Epidermal melanocyte (primary cell): ENCODE measurements at regions not wholly inside any gene's neighbourhood (a gene's known extent, or its start where the extent isn't known, plus 50 kb on each side); places are given as distances from the start of the nearest gene placed in this dataset.

ENCODE experiments used
- DNase-seq: peaks from one replicate; pipeline ENCODE4 v3.0.0; 2011; ENCODE audit warnings: low spot score; ENCODE audit not compliant: insufficient read length

DNA sequence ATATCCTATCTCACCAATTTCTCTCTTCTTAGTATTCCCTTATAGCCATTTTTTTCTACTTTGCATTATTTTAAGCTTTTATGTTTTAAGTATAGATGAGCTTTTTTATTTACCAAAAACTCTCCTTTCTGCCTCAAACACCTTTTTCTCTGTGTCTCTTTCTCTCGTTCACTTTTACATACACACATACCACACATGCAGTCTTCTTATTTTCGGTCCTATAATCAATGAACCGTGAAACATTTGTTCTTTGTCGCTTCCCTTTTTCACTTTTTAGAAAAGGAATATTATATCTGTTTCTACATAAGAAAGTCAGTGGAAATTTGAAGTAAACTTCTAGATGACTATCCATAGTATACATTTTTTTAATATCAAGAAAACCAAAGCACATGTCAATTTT is 183.2 kb downstream of the MRPL39 start:
- DNase-seq: no peak

DNA sequence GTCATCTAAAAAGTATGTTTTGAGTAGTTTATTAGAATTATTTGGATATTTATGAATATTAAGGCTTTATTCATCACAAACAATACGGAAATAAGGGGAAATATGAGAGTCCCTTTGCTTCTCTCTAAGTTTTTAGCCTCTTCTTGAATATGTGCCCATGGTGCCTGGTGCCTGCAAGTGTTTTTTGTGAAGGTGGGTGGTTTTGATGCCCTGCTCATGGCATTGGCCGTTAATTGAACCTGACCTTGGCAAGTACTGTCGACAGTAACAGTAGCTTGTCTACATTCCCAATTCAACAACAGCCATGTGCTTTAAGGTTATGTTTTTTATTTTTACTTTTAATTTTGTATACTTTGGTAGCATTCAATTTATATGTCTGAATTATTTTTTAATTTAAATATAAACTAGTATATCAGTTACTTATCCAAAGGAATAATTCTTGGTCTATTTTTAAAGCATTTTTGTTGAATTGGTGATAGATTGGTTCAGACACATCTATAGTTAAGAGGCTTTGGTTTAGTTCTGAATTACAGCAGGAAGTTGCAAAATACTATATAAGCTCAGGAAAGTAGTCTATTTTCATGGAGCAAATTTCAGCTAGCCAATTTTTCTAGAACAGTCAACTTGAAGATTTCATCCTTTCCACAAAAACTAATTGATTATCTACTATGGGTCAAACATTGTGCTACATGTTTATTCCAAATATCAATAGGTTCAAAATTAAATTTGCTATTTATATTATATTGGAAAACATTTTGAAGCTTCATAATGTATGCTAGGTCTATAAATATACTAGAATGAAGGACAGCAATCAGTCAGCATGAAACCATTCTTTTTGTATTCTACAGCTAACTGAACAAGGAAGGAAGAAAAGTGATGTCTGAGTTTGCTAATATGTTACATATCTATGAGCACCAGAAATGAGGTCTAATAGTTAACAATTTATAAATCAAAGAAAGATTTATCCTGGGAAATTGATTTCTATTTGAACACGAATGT is 184.4 kb downstream of the MRPL39 start:
- no peak for DNase-seq

DNA sequence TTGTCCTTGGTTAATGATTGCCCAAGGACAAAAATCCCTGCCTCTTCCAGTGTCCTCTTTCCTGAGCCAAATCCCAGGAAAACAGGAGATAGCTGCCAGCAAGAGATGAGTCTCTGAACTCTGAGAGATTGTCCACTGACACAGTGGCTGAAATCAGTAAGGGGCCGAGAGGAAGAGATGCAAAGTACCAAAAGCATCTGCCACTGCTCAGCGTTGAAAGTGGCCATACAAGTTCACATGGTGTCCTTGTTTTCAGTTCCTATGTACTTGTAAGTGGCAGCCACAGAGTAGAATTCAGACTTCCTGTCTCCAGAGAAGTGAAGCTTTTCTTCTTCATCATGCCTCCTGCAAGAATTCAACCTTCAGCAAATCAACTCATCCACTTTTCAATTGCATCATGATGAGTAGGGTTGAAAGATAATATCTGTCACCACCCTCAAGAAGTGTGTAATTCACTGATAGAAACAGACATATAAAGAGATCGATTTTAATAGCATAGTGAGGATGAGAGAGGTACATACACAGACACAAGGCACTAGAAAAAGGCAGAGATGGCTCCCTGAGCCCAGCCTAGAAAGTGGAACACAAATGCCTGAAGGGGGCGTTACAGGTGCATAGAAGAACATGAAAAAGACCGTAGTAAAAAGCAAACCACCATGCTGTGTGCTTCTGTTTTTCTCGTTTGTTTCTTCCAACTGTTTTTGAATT is 185.8 kb downstream of the MRPL39 start:
- DNase-seq: no peak

DNA sequence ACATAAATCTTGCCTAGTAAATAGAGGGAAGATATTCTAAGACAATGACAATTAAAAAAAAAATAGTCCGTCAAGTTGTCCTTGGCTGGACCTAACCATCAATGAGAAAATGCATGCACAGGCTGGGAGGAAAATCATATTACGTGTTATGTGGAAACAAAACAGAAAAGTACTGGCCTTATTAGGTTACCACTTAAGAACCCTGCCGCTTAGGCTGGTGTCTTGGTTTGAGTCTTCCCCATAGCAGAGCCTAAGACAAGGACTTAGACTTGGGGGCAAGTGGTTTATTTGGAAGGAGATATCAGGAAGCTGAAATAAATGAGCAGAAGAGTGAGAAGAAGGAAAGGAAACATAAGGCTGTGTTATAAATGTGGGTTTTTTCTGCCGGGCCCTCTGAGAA is 186.4 kb downstream of the MRPL39 start:
- DNase-seq: no peak

DNA sequence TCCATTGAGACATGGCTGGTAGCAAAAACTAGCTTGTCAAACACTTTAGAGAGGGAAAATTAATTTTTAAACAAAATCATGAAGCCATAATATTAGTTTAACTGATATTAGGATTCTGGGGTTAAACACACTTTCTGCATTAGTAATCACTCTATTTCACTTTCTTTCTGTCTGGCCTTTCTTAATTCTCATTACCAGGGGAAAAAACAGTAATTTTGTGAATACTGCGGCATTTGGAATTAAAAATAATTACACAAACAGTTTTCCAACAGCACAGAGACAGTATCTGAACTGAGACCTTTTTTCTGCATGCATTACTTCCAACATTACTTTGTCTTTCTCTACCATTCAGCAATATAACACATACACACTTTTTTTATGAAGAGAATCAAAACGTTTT is 190.6 kb downstream of the MRPL39 start:
- DNase-seq: no peak

DNA sequence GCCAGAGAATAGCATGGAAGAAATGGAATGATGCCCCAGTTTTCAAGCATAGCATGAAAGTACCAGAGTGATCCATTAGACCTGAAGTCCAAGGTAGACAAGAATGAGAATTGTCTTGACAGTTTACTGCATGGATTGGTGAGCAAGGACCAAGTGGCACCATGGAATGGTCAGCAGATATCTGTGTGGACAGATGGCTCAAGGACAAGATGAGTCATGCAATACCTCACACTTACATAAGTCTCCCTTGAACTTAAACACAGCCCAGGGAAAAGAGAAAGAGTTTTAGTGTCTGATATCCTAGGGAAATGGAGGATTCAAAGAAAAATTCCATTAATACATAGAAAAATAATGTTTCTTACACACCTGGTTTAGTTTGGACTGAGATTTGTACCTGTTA is 195.2 kb downstream of the MRPL39 start:
- DNase-seq: no peak

DNA sequence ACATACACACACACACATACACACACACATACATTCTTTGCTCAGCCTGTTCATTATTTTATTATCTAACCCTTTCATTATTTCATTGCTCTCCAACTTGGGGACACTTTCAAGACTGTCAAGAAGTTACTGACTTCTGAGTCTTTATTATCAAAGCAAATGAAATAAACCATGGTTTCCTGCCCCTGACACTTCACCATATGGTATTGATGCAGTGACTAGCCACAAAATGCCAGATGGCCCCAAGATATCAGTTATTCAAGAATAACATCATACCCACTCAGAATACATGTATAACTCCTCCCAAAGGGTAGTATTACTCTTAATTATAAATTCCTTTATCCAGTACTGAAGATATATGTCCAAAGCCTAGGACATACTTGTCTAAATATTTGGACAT is 197.3 kb downstream of the MRPL39 start:
- no peak for DNase-seq

DNA sequence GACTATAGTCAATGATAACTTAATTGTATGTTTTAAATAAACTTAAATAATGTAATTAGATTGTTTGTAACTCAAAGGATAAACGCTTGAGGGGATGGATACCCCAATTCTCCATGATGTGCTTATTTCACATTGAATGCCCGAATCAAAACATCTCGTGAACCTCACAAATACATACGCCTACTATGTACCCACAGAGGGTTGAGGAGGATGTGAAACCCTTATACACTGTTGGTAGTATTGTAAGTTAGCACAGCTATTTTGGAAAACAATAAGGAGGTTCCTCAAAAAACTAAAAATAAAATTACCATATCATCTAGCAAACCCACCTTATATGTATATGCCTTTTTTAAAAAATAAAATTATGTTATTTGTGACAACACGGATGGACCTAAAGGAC is 198.6 kb downstream of the MRPL39 start:
- no peak for DNase-seq

DNA sequence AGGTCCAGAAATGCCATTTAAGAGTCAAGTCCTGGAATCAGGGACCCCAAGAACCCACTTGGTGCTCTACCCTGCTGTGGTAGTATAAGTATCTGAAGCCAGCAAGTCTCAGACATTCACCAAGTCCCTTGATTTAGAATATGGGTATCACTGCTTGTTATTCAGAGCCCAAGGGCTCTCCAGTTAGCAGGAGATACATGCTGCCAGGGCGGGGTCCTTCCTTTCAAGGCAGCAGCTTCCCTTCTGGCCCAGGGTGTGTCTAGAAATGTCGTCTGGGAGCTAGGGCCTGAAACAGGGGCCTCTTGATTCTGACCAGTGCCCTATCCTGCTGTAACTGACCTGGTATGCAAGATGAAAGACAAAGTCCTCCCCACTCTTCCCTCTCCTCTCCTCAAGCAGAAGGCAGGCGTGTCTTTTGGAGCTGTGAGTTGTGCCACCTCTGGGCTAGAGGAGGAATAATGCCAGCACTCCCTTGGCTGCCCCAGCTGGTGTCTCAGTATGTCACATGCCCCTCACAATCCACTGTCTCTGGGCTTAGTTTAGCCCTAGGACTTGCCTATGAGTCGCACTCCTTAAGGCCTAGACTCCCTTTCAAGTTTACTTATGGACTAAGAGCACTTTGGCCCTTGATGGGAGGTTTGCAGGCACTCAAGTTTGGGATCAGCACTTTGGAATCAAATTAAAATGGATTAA is 200.2 kb downstream of the MRPL39 start:
- DNase-seq: no peak

DNA sequence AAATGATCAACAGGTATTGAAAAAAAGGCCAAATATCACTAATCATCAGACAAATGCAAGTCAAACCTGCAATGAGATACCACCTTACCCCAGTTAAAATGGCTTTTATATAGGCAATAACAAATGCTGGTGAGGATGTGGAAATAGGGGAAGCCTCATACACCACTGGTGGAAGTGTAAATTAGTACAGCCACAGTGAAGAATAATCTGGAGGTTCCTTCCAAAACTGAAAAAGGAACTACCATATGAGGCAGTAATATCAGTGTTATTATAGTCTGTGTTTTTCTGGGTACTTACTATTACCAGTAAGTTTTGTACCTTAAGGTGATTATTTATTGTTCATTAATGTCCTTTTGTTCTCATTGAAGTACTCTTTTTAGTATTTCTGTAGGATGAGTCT is 201.3 kb downstream of the MRPL39 start:
- DNase-seq: no peak

DNA sequence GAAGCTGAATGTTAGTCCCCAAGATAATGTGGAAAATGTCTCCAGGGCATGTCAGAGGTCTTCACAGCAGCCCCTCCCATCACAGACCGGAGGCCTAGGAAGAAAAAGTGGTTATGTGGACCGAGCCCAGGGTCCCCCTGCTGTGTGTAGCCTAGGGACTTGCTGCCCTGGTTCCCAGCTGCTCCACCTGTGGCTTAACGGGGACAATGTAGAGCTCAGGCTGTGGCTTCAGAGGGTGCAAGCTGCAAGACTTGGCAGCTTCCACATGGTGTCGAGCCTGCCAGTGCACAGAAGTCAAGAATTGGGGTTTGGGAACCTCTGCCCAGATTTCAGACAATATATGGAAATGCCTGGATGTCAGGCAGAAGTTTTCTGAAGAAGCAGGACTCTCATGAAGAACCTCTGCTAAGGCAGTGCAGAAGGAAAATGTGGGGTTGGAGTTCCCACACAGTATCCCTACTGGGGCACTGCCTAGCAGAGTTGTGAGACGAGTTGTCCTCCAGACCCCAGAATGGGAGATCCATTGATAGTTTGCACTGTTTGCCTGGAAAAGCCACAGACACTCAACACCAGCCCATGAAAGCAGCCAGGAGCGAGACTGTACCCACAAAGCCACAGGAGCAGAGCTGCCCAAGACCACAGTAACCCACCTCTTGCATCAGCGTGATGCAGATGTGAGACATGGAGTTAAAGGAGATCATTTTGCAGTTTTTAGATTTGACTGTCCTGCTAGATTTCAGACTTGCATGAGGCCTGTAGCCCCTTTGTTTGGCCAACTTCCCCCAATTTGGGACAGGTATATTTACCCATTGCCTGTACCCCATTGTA is 204.9 kb downstream of the MRPL39 start:
- no peak for DNase-seq

DNA sequence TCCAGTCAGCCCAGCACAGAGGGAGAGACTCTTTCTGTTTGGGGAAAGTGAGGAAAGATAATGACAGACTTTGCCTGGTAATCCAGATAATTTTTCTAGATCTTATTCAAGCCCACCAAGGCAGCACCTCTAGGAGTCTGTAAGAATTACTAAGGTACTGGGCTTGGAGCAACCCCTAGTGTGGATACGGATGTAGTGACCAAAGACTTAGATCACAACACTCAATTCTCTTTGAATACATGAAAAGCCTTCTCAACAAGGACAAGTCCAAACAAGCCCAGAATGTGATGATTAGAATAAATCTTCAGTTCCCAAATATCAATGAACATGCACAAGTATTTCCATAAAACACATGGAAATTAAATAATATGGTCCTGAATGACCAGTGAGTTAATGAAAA is 206.9 kb downstream of the MRPL39 start:
- no peak for DNase-seq

DNA sequence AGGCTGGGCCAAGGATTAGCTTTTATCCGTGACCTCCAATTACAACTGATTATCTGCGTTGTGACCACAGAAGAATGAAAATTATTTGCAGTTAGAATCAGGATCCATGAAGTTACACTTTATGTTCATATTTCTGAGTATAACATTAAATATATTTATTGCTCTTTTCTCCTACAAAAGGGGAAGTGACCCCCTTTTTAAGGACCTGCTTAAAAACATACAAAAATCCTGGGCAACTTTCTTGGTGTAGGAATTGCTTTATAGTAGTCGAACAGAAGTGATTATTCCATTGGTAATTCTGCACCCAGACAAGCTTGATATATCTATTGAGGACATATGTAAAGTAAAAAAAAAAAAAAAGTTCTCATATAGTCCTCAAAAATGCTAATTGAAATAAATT is 208.7 kb downstream of the MRPL39 start:
- no peak for DNase-seq

DNA sequence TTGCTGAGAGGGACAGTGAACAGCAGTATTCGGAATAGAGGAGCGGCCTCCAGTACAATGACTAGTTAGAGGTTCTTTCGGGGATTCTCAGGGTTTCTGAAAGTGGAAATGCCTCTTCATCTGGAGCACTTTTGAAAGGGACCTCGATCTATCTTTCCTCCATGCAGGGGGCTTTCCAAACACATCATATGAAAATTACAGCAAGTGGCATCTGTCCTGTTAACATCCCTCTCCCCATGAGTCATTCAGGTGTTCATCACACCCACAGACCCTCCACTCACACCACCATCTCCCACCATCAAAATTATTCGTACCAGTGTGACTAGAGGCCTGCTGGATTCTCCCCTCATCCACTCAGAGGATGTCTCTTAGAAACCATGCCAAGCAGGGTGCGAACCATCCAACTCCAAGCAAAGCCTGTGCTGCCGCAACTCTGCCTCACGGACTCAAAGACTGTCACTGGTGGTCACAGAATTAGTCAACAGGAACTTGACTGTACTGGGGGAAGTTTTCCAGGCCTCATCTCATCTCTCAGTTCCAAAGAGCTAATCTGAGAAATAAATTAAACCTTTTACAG is 211.1 kb downstream of the MRPL39 start:
- no peak for DNase-seq

DNA sequence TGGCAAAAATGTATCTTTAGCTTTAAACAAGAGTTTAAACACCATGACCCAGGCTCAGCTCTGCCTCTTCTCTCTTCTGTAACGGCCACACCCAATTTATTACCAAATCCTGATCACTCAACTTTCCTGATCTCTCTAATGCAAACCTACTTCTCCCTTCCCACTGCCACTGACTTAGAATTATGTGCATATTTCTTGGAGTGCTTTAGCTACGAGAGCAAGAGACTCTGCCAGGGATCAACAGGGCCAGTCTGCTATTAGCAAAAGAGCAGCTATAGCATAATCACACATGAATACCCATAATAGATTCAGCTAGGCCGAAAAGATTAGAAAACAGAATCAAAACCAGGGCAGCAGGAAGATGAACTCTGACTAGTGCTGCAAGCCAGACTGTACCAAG is 215.5 kb downstream of the MRPL39 start:
- DNase-seq: no peak

DNA sequence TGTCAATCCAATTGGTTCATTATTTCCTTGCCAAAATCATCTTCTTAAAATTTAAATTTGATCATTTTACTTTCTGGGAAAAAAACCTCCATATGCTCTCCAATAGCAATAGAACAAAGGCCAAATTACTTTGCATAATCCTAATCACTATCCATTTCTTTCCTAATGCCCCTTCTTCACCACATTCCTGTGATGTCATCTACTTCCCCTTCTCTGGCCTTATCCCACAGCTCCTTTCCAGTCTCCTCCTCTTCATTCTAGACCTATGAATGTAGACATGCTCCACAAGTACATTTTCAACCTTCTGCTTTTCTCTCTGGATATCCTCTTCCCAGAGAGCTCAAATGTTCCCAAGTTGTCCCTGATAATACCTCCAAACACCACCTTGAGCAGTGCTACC is 216.6 kb downstream of the MRPL39 start:
- DNase-seq: no peak

DNA sequence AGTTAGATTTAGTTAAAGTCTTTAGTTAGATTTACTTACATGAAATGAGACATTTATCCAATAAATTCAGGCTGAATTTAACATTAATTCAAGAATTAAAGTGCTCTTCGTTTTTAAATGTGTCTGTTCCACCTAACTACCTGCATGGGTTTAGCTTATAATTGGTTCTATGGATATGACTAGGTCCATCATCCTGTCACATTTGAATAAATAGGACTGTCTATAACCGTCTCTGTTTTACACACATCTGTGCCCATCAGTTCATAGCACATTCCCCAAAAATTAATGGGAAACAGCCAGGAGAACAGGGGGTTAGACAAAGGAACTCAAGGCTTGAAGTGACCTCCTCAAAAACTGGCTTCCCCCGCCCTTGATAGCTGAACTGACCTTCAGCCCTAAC is 219.6 kb downstream of the MRPL39 start:
- DNase-seq: no peak

DNA sequence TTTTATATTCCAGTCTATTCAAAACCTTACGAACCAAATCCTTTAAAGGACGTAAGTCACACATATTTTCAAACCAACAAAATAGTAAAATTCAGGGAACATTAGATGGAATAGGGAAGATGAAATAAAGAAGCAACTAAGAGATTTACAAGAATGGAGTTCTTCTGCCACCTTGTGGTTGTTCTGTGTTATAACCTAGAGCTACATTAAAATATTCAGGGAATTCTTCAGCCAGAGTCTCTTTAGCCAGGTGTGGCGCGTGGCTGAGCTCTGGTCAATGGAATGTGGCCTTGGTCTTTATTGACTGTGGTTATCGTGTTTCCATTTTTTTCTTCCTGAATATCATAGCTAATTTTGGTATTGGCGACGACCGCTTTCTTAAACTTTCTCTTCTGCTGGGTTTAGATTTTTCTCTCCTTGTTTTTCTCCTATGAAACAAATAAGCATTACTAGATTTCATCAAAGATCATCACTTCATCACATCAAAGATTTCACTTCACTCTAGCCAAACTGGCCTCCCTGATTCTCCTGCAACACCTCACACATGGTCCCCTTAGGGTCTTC is 221.3 kb downstream of the MRPL39 start:
- peak; percentile 39 for DNase-seq

DNA sequence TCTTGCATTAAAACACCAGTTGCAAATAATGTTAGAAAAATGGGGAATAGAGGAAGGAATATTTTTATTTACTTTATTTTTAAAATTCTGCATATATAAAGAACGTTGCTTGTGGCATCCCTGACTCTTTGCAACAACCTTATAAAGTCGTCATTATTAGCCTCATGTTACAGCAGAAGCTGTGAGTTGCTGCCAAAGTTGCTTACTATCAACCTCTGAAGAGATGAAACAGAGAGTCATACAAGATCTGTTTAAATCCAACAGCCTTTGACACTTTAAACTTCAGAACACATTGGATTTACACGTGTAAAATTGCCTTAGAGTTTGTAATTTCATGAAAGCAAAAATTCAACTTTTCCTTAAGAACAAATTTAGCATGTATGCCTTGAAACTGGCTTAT is 221.9 kb downstream of the MRPL39 start:
- no peak for DNase-seq

DNA sequence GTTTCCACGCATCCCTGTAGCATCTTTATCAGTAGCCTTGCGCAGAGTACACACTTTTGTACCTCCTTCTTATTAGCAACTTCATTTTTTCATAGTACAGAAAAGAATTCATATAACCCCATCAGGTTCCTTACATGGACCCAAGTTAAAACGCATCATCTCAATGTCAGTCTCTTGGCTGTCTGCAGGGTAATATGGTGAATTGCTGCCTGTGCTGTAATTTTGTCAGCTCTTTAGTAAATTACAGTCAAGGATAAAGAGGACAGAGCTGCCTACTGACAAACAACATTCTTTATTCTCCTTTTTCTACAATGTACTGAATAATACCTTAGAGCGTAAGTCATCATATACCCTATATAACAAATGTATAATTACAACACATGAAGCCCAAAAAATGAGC is 222.5 kb downstream of the MRPL39 start:
- no peak for DNase-seq

DNA sequence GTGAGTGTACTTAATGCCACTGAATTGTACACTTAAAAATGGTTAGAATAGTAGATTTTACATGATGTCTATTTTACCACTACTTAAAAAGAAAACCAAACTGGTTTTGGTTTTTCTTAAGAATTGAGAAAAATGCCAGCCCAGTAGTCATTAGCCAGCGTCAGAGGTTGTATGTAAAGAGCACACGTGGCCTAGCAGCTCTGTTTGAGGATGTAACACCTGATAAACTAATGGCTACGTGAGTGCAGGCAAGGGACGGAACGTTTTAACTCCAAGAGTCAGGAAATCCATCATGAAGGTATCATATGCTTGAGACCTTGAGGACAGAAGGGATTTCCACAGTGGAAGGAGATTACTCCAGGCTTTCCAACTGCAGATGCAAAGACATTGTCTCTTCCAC is 223.7 kb downstream of the MRPL39 start:
- no peak for DNase-seq
